Fibroblast of lung (primary cell): ENCODE measurements at regions not wholly inside any gene's neighbourhood (a gene's known extent, or its start where the extent isn't known, plus 50 kb on each side); places are given as distances from the start of the nearest gene placed in this dataset.

Experiments used
- CTCF ChIP-seq, 2 donors: IDR thresholded peaks in 1 of 2; conservative IDR thresholded peaks in 1 of 2; 1 replicate in 1 of 2; 2 replicates in 1 of 2; pipeline ENCODE4 v1.5.1; 2011 to 2012; ENCODE audit warnings: low read length in 2 of 2, control low read depth in 1 of 2, inconsistent platforms in 1 of 2, low read depth in 1 of 2, mild to moderate bottlenecking in 1 of 2
- EZH2 ChIP-seq: IDR thresholded peaks from 2 replicates; pipeline ENCODE4 v1.5.1; 2012; ENCODE audit warnings: low read length, control low read depth, mild to moderate bottlenecking; ENCODE audit errors: missing control alignments

- TF ChIP-seq CTCF (conservative IDR thresholded peaks at IDR 0.05 in 1 of 2, IDR thresholded peaks at IDR 0.05 in 1 of 2; ENCODE audit: low read depth in 1 of 2, low read length in 2 of 2) = no peak
- TF ChIP-seq EZH2 = no peak
Measured at GRCh38 chr21:24050231-24050630, 1557.0 kb downstream of the MRPL39 start.
